Calu3 (cell line): ENCODE measurements at regions not wholly inside any gene's neighbourhood (a gene's known extent, or its start where the extent isn't known, plus 50 kb on each side); places are given as distances from the start of the nearest gene placed in this dataset.
A peak's percentile ranks its signal among the peaks of the same experiment; 100 is the strongest.

Experiments
- BruUV-seq: library from RNA; stranded (reverse); fragments of 400-500 nt; replicated peaks from 2 replicates; lab custom pipeline; 2021; lab: Mats Ljungman, UMichigan
- CTCF ChIA-PET: fragments of 300-600 bp; sonication (Branson Sonifier 250); formaldehyde crosslinking; loops from one replicate; lab custom pipeline; 2022; ENCODE audit warnings: antibody characterized with exemption; lab: Charles Lee
- DNase-seq: peaks from one replicate; pipeline ENCODE4 v3.0.0; 2022
- H3K27ac Mint-ChIP-seq: one replicate; pipeline ENCODE4 v1.8.0; 2022; ENCODE audit warnings: mixed read lengths; ENCODE audit not compliant: unreplicated experiment
- H3K27me3 Mint-ChIP-seq: one replicate; pipeline ENCODE4 v1.8.0; 2022; ENCODE audit warnings: mixed read lengths; ENCODE audit not compliant: unreplicated experiment
- H3K36me3 Mint-ChIP-seq: one replicate; pipeline ENCODE4 v1.8.0; 2022; ENCODE audit warnings: mild to moderate bottlenecking, moderate library complexity, mixed read lengths; ENCODE audit not compliant: insufficient read depth, unreplicated experiment
- H3K4me1 Mint-ChIP-seq: one replicate; pipeline ENCODE4 v1.8.0; 2022; ENCODE audit warnings: mild to moderate bottlenecking, low read depth, mixed read lengths; ENCODE audit not compliant: unreplicated experiment
- H3K4me3 Mint-ChIP-seq: one replicate; pipeline ENCODE4 v1.8.0; 2022; ENCODE audit warnings: mild to moderate bottlenecking, low read depth, moderate library complexity, mixed read lengths; ENCODE audit not compliant: unreplicated experiment
- H3K9me3 Mint-ChIP-seq: one replicate; pipeline ENCODE4 v1.8.0; 2022; ENCODE audit warnings: low read depth, mixed read lengths; ENCODE audit not compliant: unreplicated experiment
- intact Hi-C: fragments of 100-400 bp; cut with micrococcal nuclease; formaldehyde crosslinking; loops from one replicate; pipeline ENCODE4 v1.10.0; 2022; ENCODE audit not compliant: unreplicated experiment
- TF ChIP-seq, protein P1 (sequence below): fragments of 200-600 bp; IDR thresholded peaks from one replicate; pipeline ENCODE4 v1.8.0; 2022; ENCODE audit warnings: antibody characterized with exemption; ENCODE audit not compliant: unreplicated experiment

DNA sequence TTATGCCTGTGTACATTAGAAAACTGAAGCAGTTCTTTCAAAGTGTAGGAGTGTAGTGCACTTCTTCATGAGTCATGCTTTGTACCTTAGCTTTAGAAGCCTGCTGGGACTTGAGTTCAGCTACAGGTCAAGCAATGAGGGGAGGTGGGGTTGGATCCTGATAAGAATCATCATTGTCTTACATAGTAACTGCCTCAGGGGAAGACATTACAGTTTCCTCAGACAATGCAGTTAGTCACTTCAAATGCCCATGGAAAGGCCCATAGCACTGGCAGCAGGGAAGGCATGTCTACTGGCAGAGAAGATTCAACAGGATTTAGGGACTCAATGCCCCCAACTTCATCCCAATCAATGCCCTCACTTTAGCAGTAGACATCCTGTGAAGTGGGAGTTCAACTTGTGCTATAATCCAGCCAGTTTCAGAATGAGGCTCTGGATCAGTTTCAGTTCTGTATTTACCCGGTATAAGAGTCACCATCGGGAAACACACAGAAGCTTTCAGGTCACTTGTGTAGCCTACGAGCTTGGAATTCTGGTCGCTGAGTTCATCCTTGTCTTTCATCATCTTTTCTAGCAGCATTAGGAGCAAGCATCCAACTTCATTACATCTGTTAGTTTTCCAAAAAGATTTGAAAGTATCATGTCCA is 1216.5 kb downstream of the RAPGEF2 start:
- Mint-ChIP-seq H3K4me1 (peaks cover 9% of the 10 kb centered on the region), H3K27me3 (no peaks in the 10 kb centered on the region), H3K27ac (peak overlapping the region; percentile 50), H3K36me3 (no peaks in the 10 kb centered on the region), H3K4me3 (no peak overlapping the region), H3K9me3 (no peaks in the 10 kb centered on the region)
- no TSS peak for BruUV-seq
- peak; percentile 27 for DNase-seq
- intact Hi-C loops: no loop called here
- CTCF ChIA-PET: no interaction called here
- TF ChIP-seq, protein P1, sequence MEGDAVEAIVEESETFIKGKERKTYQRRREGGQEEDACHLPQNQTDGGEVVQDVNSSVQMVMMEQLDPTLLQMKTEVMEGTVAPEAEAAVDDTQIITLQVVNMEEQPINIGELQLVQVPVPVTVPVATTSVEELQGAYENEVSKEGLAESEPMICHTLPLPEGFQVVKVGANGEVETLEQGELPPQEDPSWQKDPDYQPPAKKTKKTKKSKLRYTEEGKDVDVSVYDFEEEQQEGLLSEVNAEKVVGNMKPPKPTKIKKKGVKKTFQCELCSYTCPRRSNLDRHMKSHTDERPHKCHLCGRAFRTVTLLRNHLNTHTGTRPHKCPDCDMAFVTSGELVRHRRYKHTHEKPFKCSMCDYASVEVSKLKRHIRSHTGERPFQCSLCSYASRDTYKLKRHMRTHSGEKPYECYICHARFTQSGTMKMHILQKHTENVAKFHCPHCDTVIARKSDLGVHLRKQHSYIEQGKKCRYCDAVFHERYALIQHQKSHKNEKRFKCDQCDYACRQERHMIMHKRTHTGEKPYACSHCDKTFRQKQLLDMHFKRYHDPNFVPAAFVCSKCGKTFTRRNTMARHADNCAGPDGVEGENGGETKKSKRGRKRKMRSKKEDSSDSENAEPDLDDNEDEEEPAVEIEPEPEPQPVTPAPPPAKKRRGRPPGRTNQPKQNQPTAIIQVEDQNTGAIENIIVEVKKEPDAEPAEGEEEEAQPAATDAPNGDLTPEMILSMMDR: no peak

- H3K9me3 Mint-ChIP-seq: no peaks in the 10 kb centered on the region
- TF ChIP-seq, protein P1: no peak
- no peaks in the 10 kb centered on the region for H3K27me3 Mint-ChIP-seq
- H3K4me3 Mint-ChIP-seq: no peak overlapping the region
- peaks cover 9% of the 10 kb centered on the region for H3K4me1 Mint-ChIP-seq
- DNase-seq: no peak
- no peak overlapping the region for H3K27ac Mint-ChIP-seq
- CTCF ChIA-PET: no interaction called here
- BruUV-seq: no TSS peak
- H3K36me3 Mint-ChIP-seq: no peaks in the 10 kb centered on the region
- intact Hi-C loops: no loop called here
Observed at GRCh38 chr4:160319868-160320260, 1217.0 kb downstream of the RAPGEF2 start.

- Mint-ChIP-seq H3K27me3 (no peaks in the 10 kb centered on the region), H3K9me3 (no peaks in the 10 kb centered on the region)
- CTCF ChIA-PET: no interaction called here
Observed at GRCh38 chr4:160326110-160326509, 1223.2 kb downstream of the RAPGEF2 start.

GRCh38 chr4:160347197-160347596 is 1244.3 kb downstream of the RAPGEF2 start:
- TF ChIP-seq, protein P1: no peak
- intact Hi-C loops: no loop called here
- Mint-ChIP-seq H3K4me3 (no peak overlapping the region), H3K27me3 (no peaks in the 10 kb centered on the region), H3K36me3 (no peaks in the 10 kb centered on the region), H3K9me3 (peaks cover 3% of the 10 kb centered on the region), H3K4me1 (no peaks in the 10 kb centered on the region), H3K27ac (no peak overlapping the region)
- CTCF ChIA-PET: no interaction called here
- BruUV-seq: no TSS peak
- DNase-seq: no peak

More at GRCh38 chr4:160326110-160326509, 1223.2 kb downstream of the RAPGEF2 start:
- Mint-ChIP-seq H3K36me3 (no peaks in the 10 kb centered on the region), H3K4me1 (no peaks in the 10 kb centered on the region), H3K27ac (no peak overlapping the region), H3K4me3 (no peak overlapping the region)
- TF ChIP-seq, protein P1: no peak
- BruUV-seq: no TSS peak
- intact Hi-C loops: no loop called here
- no peak for DNase-seq
